H1 (cell line): ENCODE measurements at regions not wholly inside any gene's neighbourhood (a gene's known extent, or its start where the extent isn't known, plus 50 kb on each side); places are given as distances from the start of the nearest gene placed in this dataset.

ENCODE experiments used
- CTCF ChIA-PET: fragments of 300-600 bp; sonication (Branson Sonifier 250); formaldehyde crosslinking; loops from one replicate; lab custom pipeline; 2021; ENCODE audit not compliant: partially characterized antibody; lab: Charles Lee
- POLR2A ChIA-PET: fragments of 300-600 bp; sonication (Branson Sonifier 250); formaldehyde crosslinking; loops from one replicate; lab custom pipeline; 2021; ENCODE audit warnings: inconsistent platforms; ENCODE audit not compliant: partially characterized antibody; lab: Charles Lee
- DNase-seq, 2 experiments: peaks; one replicate each; pipeline versions ENCODE4 v3.0.0 to v3.0.0-alpha.2; 2010 to 2022; ENCODE audit warnings: low spot score in 2 of 2, low read depth in 1 of 2, mixed read lengths in 1 of 2
- FAIRE-seq: peaks from 2 replicates; lab custom pipeline; 2011; peaks lifted over from hg19 to GRCh38; lab: Jason Lieb, UNC
- H2AFZ ChIP-seq: 2 replicates; pipeline ENCODE4 v1.8.1; 2012; ENCODE audit warnings: low read length, inconsistent platforms
- H2AK5ac ChIP-seq: 2 replicates; pipeline ENCODE4 v1.6.1; 2013; ENCODE audit warnings: low read depth, low read length
- H2BK120ac ChIP-seq: replicated peaks from 2 replicates; pipeline ENCODE3; 2013; ENCODE audit warnings: low read depth, low read length, inconsistent platforms
- H2BK12ac ChIP-seq: 2 replicates; pipeline ENCODE4 v1.6.1; 2013; ENCODE audit warnings: low read depth, low read length
- H2BK15ac ChIP-seq: 2 replicates; pipeline ENCODE4 v1.6.1; 2013; ENCODE audit warnings: low read length
- H2BK20ac ChIP-seq: 2 replicates; pipeline ENCODE4 v1.6.1; 2013; ENCODE audit warnings: low read length
- H2BK5ac ChIP-seq: 2 replicates; pipeline ENCODE4 v1.6.1; 2013; ENCODE audit warnings: low read depth, low read length
- H3K14ac ChIP-seq: 2 replicates; pipeline ENCODE4 v1.6.1; 2013; ENCODE audit warnings: inconsistent platforms; ENCODE audit not compliant: insufficient read length
- H3K18ac ChIP-seq: 2 replicates; pipeline ENCODE4 v1.6.1; 2013; ENCODE audit warnings: low read length; ENCODE audit errors: extremely low read depth
- H3K23ac ChIP-seq: 2 replicates; pipeline ENCODE4 v1.6.1; 2013; ENCODE audit warnings: inconsistent platforms; ENCODE audit not compliant: insufficient read length
- H3K23me2 ChIP-seq: 2 replicates; pipeline ENCODE4 v1.6.1; 2013; ENCODE audit warnings: low read depth, low read length
- H3K27ac ChIP-seq: 2 replicates; pipeline ENCODE4 v1.6.1; 2011; ENCODE audit warnings: low read depth, low read length, inconsistent platforms
- H3K27me3 ChIP-seq, 4 experiments: replicated peaks in 1 of 4; 1 replicate in 1 of 4; 2 replicates in 3 of 4; pipeline versions ENCODE4 v1.6.1 to v1.8.1; 2011 to 2013; ENCODE audit warnings: low read length in 3 of 4, mild to moderate bottlenecking in 3 of 4, inconsistent platforms in 2 of 4, mixed read lengths in 2 of 4, moderate library complexity in 1 of 4; ENCODE audit not compliant: control insufficient read depth in 3 of 4, insufficient read depth in 3 of 4; ENCODE audit errors: extremely low read depth in 1 of 4
- H3K36me3 ChIP-seq, 4 experiments: 2 replicates each; pipeline versions ENCODE4 v1.6.1 to v1.8.1; 2011 to 2013; ENCODE audit warnings: mild to moderate bottlenecking in 4 of 4, low read length in 3 of 4, moderate library complexity in 2 of 4, control low read depth in 1 of 4, inconsistent platforms in 1 of 4; ENCODE audit not compliant: insufficient read depth in 4 of 4, control insufficient read depth in 2 of 4
- H3K4ac ChIP-seq: replicated peaks from 2 replicates; pipeline ENCODE3; 2013; ENCODE audit warnings: low read length, low read depth, mixed read lengths, inconsistent platforms; ENCODE audit not compliant: insufficient read length
- H3K4me1 ChIP-seq, 4 experiments: replicated peaks in 1 of 4; 1 replicate in 1 of 4; 2 replicates in 3 of 4; pipeline versions ENCODE4 v1.6.1 to v1.8.1; 2011 to 2013; ENCODE audit warnings: low read length in 3 of 4, inconsistent platforms in 2 of 4, mixed read lengths in 1 of 4; ENCODE audit not compliant: insufficient read depth in 4 of 4, control insufficient read depth in 3 of 4
- H3K4me2 ChIP-seq, 2 experiments: 2 replicates each; pipeline versions ENCODE4 v1.6.1 to v1.8.1; 2011 to 2013; ENCODE audit warnings: low read depth in 2 of 2, low read length in 2 of 2, control low read depth in 1 of 2, inconsistent platforms in 1 of 2, mild to moderate bottlenecking in 1 of 2; ENCODE audit not compliant: insufficient read depth in 1 of 2
- H3K4me3 ChIP-seq, 4 experiments: fragments of 200-600, 300-600 bp in 1 of 4; sonication (generic), shearing (Covaris generic), sonication (Bioruptor Twin) in 1 of 4; 2 replicates each; pipeline versions ENCODE4 v1.5.1 to v1.8.1; 2011 to 2016; ENCODE audit warnings: low read length in 4 of 4, low read depth in 3 of 4, control low read depth in 2 of 4, inconsistent platforms in 2 of 4, mild to moderate bottlenecking in 2 of 4, mixed read lengths in 1 of 4, moderate library complexity in 1 of 4; ENCODE audit not compliant: insufficient read depth in 2 of 4; ENCODE audit errors: extremely low read depth in 1 of 4
- H3K56ac ChIP-seq: replicated peaks from 2 replicates; pipeline ENCODE3; 2013; ENCODE audit warnings: low read depth, mild to moderate bottlenecking, mixed read lengths, low read length, inconsistent platforms; ENCODE audit not compliant: insufficient read length
- H3K79me1 ChIP-seq: 2 replicates; pipeline ENCODE4 v1.6.1; 2013; ENCODE audit warnings: low read depth, low read length, control low read depth
- H3K79me2 ChIP-seq, 2 experiments: 2 replicates each; pipeline versions ENCODE4 v1.6.1 to v1.8.1; 2012 to 2013; ENCODE audit warnings: low read length in 2 of 2, mild to moderate bottlenecking in 2 of 2, inconsistent platforms in 1 of 2; ENCODE audit not compliant: insufficient read depth in 2 of 2, control insufficient read depth in 1 of 2
- H3K9ac ChIP-seq, 4 experiments: replicated peaks in 1 of 4; 1 replicate in 1 of 4; 2 replicates in 3 of 4; pipeline versions ENCODE4 v1.6.1 to v1.8.1; 2011 to 2013; ENCODE audit warnings: low read depth in 3 of 4, low read length in 3 of 4, control low read depth in 2 of 4, mild to moderate bottlenecking in 2 of 4, moderate library complexity in 2 of 4, inconsistent platforms in 1 of 4; ENCODE audit errors: extremely low read depth in 1 of 4
- H3K9me3 ChIP-seq, 2 experiments: 2 replicates each; pipeline versions ENCODE4 v1.6.1 to v1.8.1; 2012 to 2013; ENCODE audit warnings: mild to moderate bottlenecking in 2 of 2, moderate library complexity in 2 of 2, control low read depth in 1 of 2, inconsistent platforms in 1 of 2, low read depth in 1 of 2, low read length in 1 of 2, mixed read lengths in 1 of 2; ENCODE audit not compliant: insufficient read depth in 2 of 2
- H4K20me1 ChIP-seq, 2 experiments: replicated peaks in 1 of 2; 2 replicates each; pipeline versions ENCODE3 to v1.8.1; 2011 to 2013; ENCODE audit warnings: inconsistent platforms in 2 of 2, low read length in 2 of 2, mild to moderate bottlenecking in 1 of 2; ENCODE audit not compliant: insufficient read depth in 2 of 2, control insufficient read depth in 1 of 2
- H4K5ac ChIP-seq: 2 replicates; pipeline ENCODE4 v1.6.1; 2013; ENCODE audit warnings: low read length, low read depth, mixed read lengths, inconsistent platforms; ENCODE audit not compliant: insufficient read length
- H4K8ac ChIP-seq: 2 replicates; pipeline ENCODE4 v1.8.0; 2013; ENCODE audit warnings: mild to moderate bottlenecking, moderate library complexity, low read length, inconsistent platforms; ENCODE audit not compliant: insufficient read depth; ENCODE audit errors: extremely low read depth
- H4K91ac ChIP-seq: replicated peaks from 2 replicates; pipeline ENCODE3; 2013; ENCODE audit warnings: low read length, mixed read lengths, inconsistent platforms; ENCODE audit not compliant: insufficient read length
- ASH2L ChIP-seq: fragments of 200-600, 300-600 bp; sonication (generic); IDR thresholded peaks from one replicate; pipeline ENCODE4 v1.7.1; 2017; ENCODE audit warnings: low read length
- BCL11A ChIP-seq, 2 experiments: IDR thresholded peaks; one replicate each; pipeline ENCODE4 v1.6.1; 2011; ENCODE audit warnings: low read depth in 2 of 2, low read length in 2 of 2, mild to moderate bottlenecking in 2 of 2
- CBX8 ChIP-seq: fragments of 300-800, 300-1000 bp; sonication (generic); IDR thresholded peaks from 2 replicates; pipeline ENCODE4 v1.7.1; 2016; ENCODE audit warnings: low read depth, low read length, borderline replicate concordance
- FOSL1 ChIP-seq: IDR thresholded peaks from 2 replicates; pipeline ENCODE4 v1.6.1; 2011; ENCODE audit warnings: mild to moderate bottlenecking, low read depth, low read length, moderate library complexity; ENCODE audit not compliant: insufficient read depth
- MAFK ChIP-seq: IDR thresholded peaks from 2 replicates; pipeline ENCODE4 v1.6.1; 2012; ENCODE audit warnings: low read depth, mild to moderate bottlenecking, improper control_type of control experiment, low read length
- NANOG ChIP-seq: IDR thresholded peaks from 2 replicates; pipeline ENCODE4 v1.6.1; 2011; ENCODE audit warnings: low read length, low read depth, mild to moderate bottlenecking, inconsistent platforms; ENCODE audit not compliant: insufficient read depth, poor library complexity, severe bottlenecking
- POLR2AphosphoS5 ChIP-seq: IDR thresholded peaks from 2 replicates; pipeline ENCODE4 v1.6.1; 2011; ENCODE audit warnings: low read depth, low read length
- POU5F1 ChIP-seq: IDR thresholded peaks from 2 replicates; pipeline ENCODE4 v1.6.1; 2011; ENCODE audit warnings: low read depth, mild to moderate bottlenecking, low read length, moderate library complexity
- RBBP5 ChIP-seq: IDR thresholded peaks from 2 replicates; pipeline ENCODE4 v1.7.1; 2012; ENCODE audit warnings: low read depth, mild to moderate bottlenecking, inconsistent platforms, low read length, moderate library complexity, borderline replicate concordance
- SIRT6 ChIP-seq: IDR thresholded peaks from one replicate; pipeline ENCODE4 v1.7.1; 2012; ENCODE audit warnings: low read length, inconsistent platforms
- SP4 ChIP-seq: IDR thresholded peaks from 2 replicates; pipeline ENCODE4 v1.6.1; 2012; ENCODE audit warnings: low read length, inconsistent platforms
- SRF ChIP-seq: IDR thresholded peaks from 2 replicates; pipeline ENCODE4 v1.6.1; 2011; ENCODE audit warnings: mild to moderate bottlenecking, low read depth, low read length, moderate library complexity
- TAF7 ChIP-seq: optimal IDR thresholded peaks from 2 replicates; pipeline ENCODE3; 2011; ENCODE audit warnings: low read depth, mild to moderate bottlenecking, inconsistent platforms, low read length, moderate library complexity, borderline replicate concordance
- TBP ChIP-seq: IDR thresholded peaks from 2 replicates; pipeline ENCODE4 v1.6.1; 2011; ENCODE audit warnings: low read depth, low read length, improper control_type of control experiment

- TF ChIP-seq POU5F1: no peak
- no peak for TF ChIP-seq MAFK
- TF ChIP-seq SRF: no peak
Observed at GRCh38 chr3:152695840-152696239, 139.1 kb upstream of the P2RY1 start (continued).

GRCh38 chr3:152696962-152697361 is 138.0 kb upstream of the P2RY1 start:
- no peak overlapping the region for H3K4ac ChIP-seq
- no peaks in the 10 kb centered on the region for H3K9me3 ChIP-seq
- no peak overlapping the region for H2AFZ ChIP-seq
- no peak overlapping the region for H2AK5ac ChIP-seq
- no peaks in the 10 kb centered on the region for H3K79me2 ChIP-seq
- no peak for TF ChIP-seq FOSL1
- no peak for TF ChIP-seq TAF7
- TF ChIP-seq POLR2AphosphoS5: no peak
- TF ChIP-seq BCL11A (IDR thresholded peaks at IDR 0.05; ENCODE audit: low read depth in 2 of 2, low read length in 2 of 2): no peak
- TF ChIP-seq RBBP5: no peak
- no peak for TF ChIP-seq CBX8
- TF ChIP-seq TBP: no peak
- TF ChIP-seq SIRT6: no peak
- no peak for TF ChIP-seq SP4
- no peak for TF ChIP-seq ASH2L
- TF ChIP-seq NANOG: no peak
- no peak overlapping the region for H2BK12ac ChIP-seq
- no peak overlapping the region for H3K14ac ChIP-seq
- no peak overlapping the region for H4K8ac ChIP-seq
- no peak overlapping the region for H2BK5ac ChIP-seq
- H3K27me3 ChIP-seq: no peaks in the 10 kb centered on the region
- H3K23me2 ChIP-seq: no peaks in the 10 kb centered on the region
- no peak overlapping the region for H3K4me3 ChIP-seq
- no peak overlapping the region for H3K4me2 ChIP-seq
- no peak overlapping the region for H4K91ac ChIP-seq
- H2BK20ac ChIP-seq: no peak overlapping the region
- ChIA-PET CTCF (no interaction called here), POLR2A (no interaction called here)
- DNase-seq: no peak
- no peak overlapping the region for H3K27ac ChIP-seq
- no peaks in the 10 kb centered on the region for H4K20me1 ChIP-seq
- no peak overlapping the region for H3K18ac ChIP-seq
- H3K79me1 ChIP-seq: no peaks in the 10 kb centered on the region
- no peak overlapping the region for H3K56ac ChIP-seq
- no peaks in the 10 kb centered on the region for H3K36me3 ChIP-seq
- H3K9ac ChIP-seq: no peak overlapping the region
- no peaks in the 10 kb centered on the region for H3K4me1 ChIP-seq
- H3K23ac ChIP-seq: no peak overlapping the region
- H4K5ac ChIP-seq: no peak overlapping the region
- no peak overlapping the region for H2BK120ac ChIP-seq
- H2BK15ac ChIP-seq: no peak overlapping the region
- no peak for FAIRE-seq
